ENCODE measurements at regions not wholly inside any gene's neighbourhood (a gene's known extent, or its start where the extent isn't known, plus 50 kb on each side); places are given as distances from the start of the nearest gene placed in this dataset.
"Not testable (repeated sequence)": the region's sequence is repeated elsewhere in the genome, so short reads cannot be mapped to it uniquely, and the experiment has no call there.

- Mint-ChIP-seq H3K27ac (no peak overlapping the region), H3K4me3 (no peak overlapping the region), H3K4me1 (ENCODE audit: low read depth in 2 of 2) (peaks cover 9 to 10% of the 10 kb centered on the region in 2 donors), H3K36me3 (ENCODE audit: insufficient read depth) (no peaks in the 10 kb centered on the region), H3K9me3 (no peaks in the 10 kb centered on the region), H3K27me3 (no peaks in the 10 kb centered on the region)
- ATAC-seq (replicated peaks) (no peak), DNase-seq (no peak)
These were observed 243.5 kb downstream of the BCL11B start for GRCh38 chr14:99028521-99028920.

GRCh38 chr14:99029145-99029915, 242.7 kb downstream of the BCL11B start:
- Mint-ChIP-seq H3K27ac (peak overlapping the region in 1 of 2 donors; percentile 59), H3K36me3 (ENCODE audit: insufficient read depth) (no peaks in the 10 kb centered on the region), H3K4me1 (ENCODE audit: low read depth in 2 of 2) (peaks cover 9 to 10% of the 10 kb centered on the region in 2 donors), H3K4me3 (no peak overlapping the region), H3K27me3 (peaks cover 0 to 8% of the 10 kb centered on the region in 2 donors), H3K9me3 (no peaks in the 10 kb centered on the region)
- no peak for DNase-seq
- ATAC-seq (replicated peaks) = no peak

- Mint-ChIP-seq H3K9me3 (no peaks in the 10 kb centered on the region), H3K27ac (peak overlapping the region in 1 of 2 donors; percentile 59), H3K36me3 (ENCODE audit: insufficient read depth) (no peaks in the 10 kb centered on the region), H3K4me1 (ENCODE audit: low read depth in 2 of 2) (peaks cover 9 to 13% of the 10 kb centered on the region in 2 donors), H3K4me3 (no peak overlapping the region), H3K27me3 (peaks cover 5 to 14% of the 10 kb centered on the region in 2 donors)
- DNase-seq (no peak), ATAC-seq (replicated peaks) (no peak)
These were observed 242.1 kb downstream of the BCL11B start for GRCh38 chr14:99029916-99030305.

GRCh38 chr14:99030454-99030853, 241.5 kb downstream of the BCL11B start:
- Mint-ChIP-seq H3K9me3 (no peaks in the 10 kb centered on the region), H3K27ac (no peak overlapping the region), H3K36me3 (ENCODE audit: insufficient read depth) (no peaks in the 10 kb centered on the region), H3K4me3 (no peak overlapping the region), H3K27me3 (peaks cover 9 to 19% of the 10 kb centered on the region in 2 donors), H3K4me1 (ENCODE audit: low read depth in 2 of 2) (peaks cover 9 to 13% of the 10 kb centered on the region in 2 donors)
- no peak for ATAC-seq (replicated peaks)
- DNase-seq = no peak

- peaks cover 0 to 3% of the 10 kb centered on the region in 2 donors for H3K4me1 Mint-ChIP-seq (ENCODE audit: low read depth in 2 of 2)
- no peak for ATAC-seq (replicated peaks)
- no peak overlapping the region for H3K27ac Mint-ChIP-seq
- H3K4me3 Mint-ChIP-seq = no peak overlapping the region
- no peaks in the 10 kb centered on the region for H3K36me3 Mint-ChIP-seq (ENCODE audit: insufficient read depth)
- peaks cover 9 to 30% of the 10 kb centered on the region in 2 donors for H3K27me3 Mint-ChIP-seq
- no peaks in the 10 kb centered on the region for H3K9me3 Mint-ChIP-seq
- DNase-seq = no peak
These were observed 239.2 kb downstream of the BCL11B start for GRCh38 chr14:99032759-99033158.

GRCh38 chr14:99033951-99034350, 238.0 kb downstream of the BCL11B start:
- Mint-ChIP-seq H3K27ac (no peak overlapping the region), H3K27me3 (peaks cover 9 to 30% of the 10 kb centered on the region in 2 donors)

GRCh38 chr14:99034711-99035171, 237.3 kb downstream of the BCL11B start:
- H3K9me3 Mint-ChIP-seq = no peaks in the 10 kb centered on the region
- DNase-seq (no peak), ATAC-seq (replicated peaks) (no peak)
- H3K27ac Mint-ChIP-seq = no peak overlapping the region
- peaks cover 9 to 30% of the 10 kb centered on the region in 2 donors for H3K27me3 Mint-ChIP-seq
- no peak overlapping the region for H3K4me3 Mint-ChIP-seq
- H3K4me1 Mint-ChIP-seq (ENCODE audit: low read depth in 2 of 2) = peaks cover 0 to 3% of the 10 kb centered on the region in 2 donors
- H3K36me3 Mint-ChIP-seq (ENCODE audit: insufficient read depth) = no peaks in the 10 kb centered on the region

More at GRCh38 chr14:99033951-99034350, 238.0 kb downstream of the BCL11B start:
- DNase-seq (no peak), ATAC-seq (replicated peaks) (no peak)
- no peaks in the 10 kb centered on the region for H3K36me3 Mint-ChIP-seq (ENCODE audit: insufficient read depth)
- H3K4me3 Mint-ChIP-seq = no peak overlapping the region
- no peaks in the 10 kb centered on the region for H3K9me3 Mint-ChIP-seq
- H3K4me1 Mint-ChIP-seq (ENCODE audit: low read depth in 2 of 2) = peaks cover 0 to 3% of the 10 kb centered on the region in 2 donors

- no peak for ATAC-seq (replicated peaks)
- peaks cover 0 to 3% of the 10 kb centered on the region in 2 donors for H3K4me1 Mint-ChIP-seq (ENCODE audit: low read depth in 2 of 2)
- H3K27me3 Mint-ChIP-seq = peaks cover 9 to 30% of the 10 kb centered on the region in 2 donors
- no peak overlapping the region for H3K27ac Mint-ChIP-seq
- no peak for DNase-seq
- no peak overlapping the region for H3K4me3 Mint-ChIP-seq
- H3K36me3 Mint-ChIP-seq (ENCODE audit: insufficient read depth) = no peaks in the 10 kb centered on the region
- no peaks in the 10 kb centered on the region for H3K9me3 Mint-ChIP-seq
These were observed 236.7 kb downstream of the BCL11B start for GRCh38 chr14:99035268-99035667.

- H3K27ac Mint-ChIP-seq = no peak overlapping the region
- H3K36me3 Mint-ChIP-seq (ENCODE audit: insufficient read depth) = no peaks in the 10 kb centered on the region
- no peaks in the 10 kb centered on the region for H3K9me3 Mint-ChIP-seq
- peaks cover 0 to 3% of the 10 kb centered on the region in 2 donors for H3K4me1 Mint-ChIP-seq (ENCODE audit: low read depth in 2 of 2)
- no peak overlapping the region for H3K4me3 Mint-ChIP-seq
- no peak for DNase-seq
- H3K27me3 Mint-ChIP-seq = peaks cover 9 to 30% of the 10 kb centered on the region in 2 donors
- ATAC-seq (replicated peaks) = no peak
These were observed 236.0 kb downstream of the BCL11B start for GRCh38 chr14:99035712-99036610.

- H3K36me3 Mint-ChIP-seq (ENCODE audit: insufficient read depth) = no peaks in the 10 kb centered on the region
- H3K4me3 Mint-ChIP-seq = peak overlapping the region in 1 of 2 donors; percentile 36
- H3K27ac Mint-ChIP-seq = no peak overlapping the region
These were observed 235.2 kb downstream of the BCL11B start for GRCh38 chr14:99036611-99037293.

GRCh38 chr14:99037326-99037725, 234.7 kb downstream of the BCL11B start:
- not testable (repeated sequence) for H3K9me3 Mint-ChIP-seq; H3K4me3 Mint-ChIP-seq; ATAC-seq (replicated peaks); DNase-seq; H3K4me1 Mint-ChIP-seq (ENCODE audit: low read depth in 2 of 2); H3K36me3 Mint-ChIP-seq (ENCODE audit: insufficient read depth)
- Mint-ChIP-seq H3K27ac (peak overlapping the region in 1 of 2 donors; percentile 19), H3K27me3 (peaks cover 9 to 30% of the 10 kb centered on the region in 2 donors)

More at GRCh38 chr14:99036611-99037293, 235.2 kb downstream of the BCL11B start:
- no peak for ATAC-seq (replicated peaks)
- Mint-ChIP-seq H3K9me3 (no peaks in the 10 kb centered on the region), H3K27me3 (peaks cover 9 to 30% of the 10 kb centered on the region in 2 donors), H3K4me1 (ENCODE audit: low read depth in 2 of 2) (peaks cover 4 to 8% of the 10 kb centered on the region in 2 donors)
- DNase-seq = no peak

GRCh38 chr14:99037777-99038430, 234.1 kb downstream of the BCL11B start:
- no peak for DNase-seq
- H3K4me1 Mint-ChIP-seq (ENCODE audit: low read depth in 2 of 2) = peaks cover 4 to 8% of the 10 kb centered on the region in 2 donors
- H3K4me3 Mint-ChIP-seq = no peak overlapping the region
- peaks cover 9 to 30% of the 10 kb centered on the region in 2 donors for H3K27me3 Mint-ChIP-seq
- H3K36me3 Mint-ChIP-seq (ENCODE audit: insufficient read depth) = no peaks in the 10 kb centered on the region
- no peaks in the 10 kb centered on the region for H3K9me3 Mint-ChIP-seq
- no peak for ATAC-seq (replicated peaks)
- H3K27ac Mint-ChIP-seq = peak overlapping the region in 1 of 2 donors; percentile 19
